Mesendoderm (in vitro differentiated cells): ENCODE measurements at regions not wholly inside any gene's neighbourhood (a gene's known extent, or its start where the extent isn't known, plus 50 kb on each side); places are given as distances from the start of the nearest gene placed in this dataset.
"Not testable (repeated sequence)": the region's sequence is repeated elsewhere in the genome, so short reads cannot be mapped to it uniquely, and the experiment has no call there.

Experiments
- DNase-seq: peaks from one replicate; pipeline ENCODE4 v3.0.0; 2013
- H2AK5ac ChIP-seq: 2 replicates; pipeline ENCODE4 v1.6.1; 2013; ENCODE audit warnings: low read length, inconsistent platforms
- H2BK120ac ChIP-seq: 2 replicates; pipeline ENCODE4 v1.6.1; 2013; ENCODE audit warnings: low read depth, mild to moderate bottlenecking, low read length, moderate library complexity, mixed read lengths
- H2BK15ac ChIP-seq: replicated peaks from 2 replicates; pipeline ENCODE4 v1.6.1; 2013; ENCODE audit warnings: low read depth, mild to moderate bottlenecking, moderate library complexity
- H2BK5ac ChIP-seq: 2 replicates; pipeline ENCODE4 v1.6.1; 2013; ENCODE audit warnings: low read length, inconsistent platforms
- H3K18ac ChIP-seq: 2 replicates; pipeline ENCODE4 v1.6.1; 2013; ENCODE audit warnings: mild to moderate bottlenecking, low read length, mixed read lengths
- H3K23ac ChIP-seq: one replicate; pipeline ENCODE4 v1.6.1; 2013; ENCODE audit warnings: low read length
- H3K27ac ChIP-seq: 2 replicates; pipeline ENCODE4 v1.5.1; 2013; ENCODE audit warnings: low read depth, mild to moderate bottlenecking, inconsistent platforms, low read length, moderate library complexity
- H3K27me3 ChIP-seq: 2 replicates; pipeline ENCODE4 v1.6.1; 2013; ENCODE audit warnings: low read length, control low read depth, mild to moderate bottlenecking, inconsistent platforms; ENCODE audit not compliant: insufficient read depth, poor library complexity
- H3K36me3 ChIP-seq: 2 replicates; pipeline ENCODE4 v1.6.1; 2013; ENCODE audit warnings: low read length, inconsistent platforms; ENCODE audit not compliant: control insufficient read depth, insufficient read depth
- H3K4ac ChIP-seq: one replicate; pipeline ENCODE4 v1.6.1; 2013; ENCODE audit warnings: low read depth, mild to moderate bottlenecking, low read length, moderate library complexity
- H3K4me1 ChIP-seq: 2 replicates; pipeline ENCODE4 v1.6.1; 2013; ENCODE audit warnings: low read depth, low read length, inconsistent platforms; ENCODE audit not compliant: control insufficient read depth
- H3K4me2 ChIP-seq: 2 replicates; pipeline ENCODE4 v1.6.1; 2013; ENCODE audit warnings: low read length
- H3K4me3 ChIP-seq: 2 replicates; pipeline ENCODE4 v1.5.1; 2013; ENCODE audit warnings: mild to moderate bottlenecking, low read length
- H3K56ac ChIP-seq: one replicate; pipeline ENCODE4 v1.6.1; 2013; ENCODE audit warnings: low read length
- H3K79me1 ChIP-seq: 2 replicates; pipeline ENCODE4 v1.6.1; 2013; ENCODE audit warnings: low read length, inconsistent platforms
- H3K79me2 ChIP-seq: 2 replicates; pipeline ENCODE4 v1.6.1; 2013; ENCODE audit warnings: mild to moderate bottlenecking, low read length; ENCODE audit not compliant: control insufficient read depth, insufficient read depth
- H3K9ac ChIP-seq: 2 replicates; pipeline ENCODE4 v1.6.1; 2013; ENCODE audit warnings: low read length, inconsistent platforms
- H4K5ac ChIP-seq: one replicate; pipeline ENCODE4 v1.6.1; 2013; ENCODE audit warnings: low read length
- H4K8ac ChIP-seq: one replicate; pipeline ENCODE4 v1.6.1; 2013; ENCODE audit warnings: low read depth, mild to moderate bottlenecking, control low read depth, low read length, moderate library complexity
- WGBS: extraction: QIAGEN DNeasy Blood & Tissue Kit; methylation state at CpG from one replicate; pipeline ENCODE4 v1.1.7; 2013; ENCODE audit warnings: low lambda C conversion rate, missing lambda C conversion rate; ENCODE audit not compliant: insufficient coverage; ENCODE audit errors: extremely low coverage; 5-methylcytosine and 5-hydroxymethylcytosine counted together

- no peak overlapping the region for H3K4ac ChIP-seq
- H3K23ac ChIP-seq: no peak overlapping the region
- no peaks in the 10 kb centered on the region for H3K36me3 ChIP-seq
- H3K27ac ChIP-seq: no peak overlapping the region
- no peak overlapping the region for H2BK120ac ChIP-seq
- H4K5ac ChIP-seq: no peak overlapping the region
- no peak overlapping the region for H2BK15ac ChIP-seq
- no peak overlapping the region for H4K8ac ChIP-seq
- H3K56ac ChIP-seq: no peak overlapping the region
- H2AK5ac ChIP-seq: no peak overlapping the region
- no peak for DNase-seq
- H3K4me1 ChIP-seq: no peaks in the 10 kb centered on the region
- H3K9ac ChIP-seq: no peak overlapping the region
- no peaks in the 10 kb centered on the region for H3K79me1 ChIP-seq
- H3K4me3 ChIP-seq: no peak overlapping the region
- H2BK5ac ChIP-seq: no peak overlapping the region
- H3K4me2 ChIP-seq: no peak overlapping the region
- no CpG with 5 or more reads among the region's 1 CpG for WGBS
- H3K18ac ChIP-seq: no peak overlapping the region
- no peaks in the 10 kb centered on the region for H3K79me2 ChIP-seq
- H3K27me3 ChIP-seq: no peaks in the 10 kb centered on the region
Observed at GRCh38 chr6:49198015-49198414, 265.0 kb downstream of the MMUT start.

GRCh38 chr6:49162379-49162778 lies 300.7 kb downstream of the MMUT start:
- not testable (repeated sequence) for H3K79me1 ChIP-seq, H2AK5ac ChIP-seq, H4K5ac ChIP-seq, H3K23ac ChIP-seq, H4K8ac ChIP-seq, H3K36me3 ChIP-seq, H3K56ac ChIP-seq, H3K27me3 ChIP-seq, H2BK120ac ChIP-seq, H2BK5ac ChIP-seq, H2BK15ac ChIP-seq, H3K79me2 ChIP-seq, DNase-seq, H3K4me3 ChIP-seq, H3K18ac ChIP-seq, H3K9ac ChIP-seq, H3K4me1 ChIP-seq, H3K4ac ChIP-seq, H3K27ac ChIP-seq, H3K4me2 ChIP-seq
- WGBS: no CpG with 5 or more reads among the region's 2 CpGs

- Histone ChIP-seq H2AK5ac (no peak overlapping the region), H3K79me2 (no peaks in the 10 kb centered on the region), H2BK5ac (no peak overlapping the region), H3K56ac (no peak overlapping the region), H3K18ac (no peak overlapping the region), H3K27me3 (no peaks in the 10 kb centered on the region), H2BK15ac (no peak overlapping the region), H3K9ac (no peak overlapping the region), H3K27ac (no peak overlapping the region), H3K4me1 (no peaks in the 10 kb centered on the region), H3K79me1 (no peaks in the 10 kb centered on the region), H3K23ac (no peak overlapping the region), H4K8ac (no peak overlapping the region), H3K4me3 (no peak overlapping the region), H3K4me2 (no peak overlapping the region), H3K36me3 (no peaks in the 10 kb centered on the region), H4K5ac (no peak overlapping the region), H3K4ac (no peak overlapping the region), H2BK120ac (no peak overlapping the region)
- no CpG with 5 or more reads among the region's 2 CpGs for WGBS
- DNase-seq: no peak
Observed at GRCh38 chr6:49155316-49155715, 307.7 kb downstream of the MMUT start.

GRCh38 chr6:49151957-49152356 lies 311.1 kb downstream of the MMUT start:
- Histone ChIP-seq H3K27ac (no peak overlapping the region), H3K9ac (no peak overlapping the region), H3K36me3 (no peaks in the 10 kb centered on the region), H2AK5ac (no peak overlapping the region), H3K23ac (no peak overlapping the region), H3K4me1 (no peaks in the 10 kb centered on the region), H2BK15ac (no peak overlapping the region), H4K8ac (no peak overlapping the region), H2BK120ac (no peak overlapping the region), H3K18ac (no peak overlapping the region), H3K56ac (no peak overlapping the region), H2BK5ac (no peak overlapping the region), H3K79me1 (no peaks in the 10 kb centered on the region), H3K4me2 (no peak overlapping the region), H3K27me3 (no peaks in the 10 kb centered on the region), H3K4me3 (no peak overlapping the region), H3K79me2 (no peaks in the 10 kb centered on the region), H4K5ac (no peak overlapping the region), H3K4ac (no peak overlapping the region)
- WGBS: no CpG with 5 or more reads among the region's 4 CpGs
- DNase-seq: no peak

- H2AK5ac ChIP-seq: no peak overlapping the region
- no peaks in the 10 kb centered on the region for H3K4me1 ChIP-seq
- H3K4me2 ChIP-seq: no peak overlapping the region
- no peak overlapping the region for H3K4me3 ChIP-seq
- no peak overlapping the region for H2BK120ac ChIP-seq
- no peak for DNase-seq
- no peak overlapping the region for H3K18ac ChIP-seq
- H3K23ac ChIP-seq: no peak overlapping the region
- H3K27me3 ChIP-seq: no peaks in the 10 kb centered on the region
- no peak overlapping the region for H3K56ac ChIP-seq
- no peaks in the 10 kb centered on the region for H3K79me1 ChIP-seq
- no peak overlapping the region for H2BK5ac ChIP-seq
- no CpG with 5 or more reads among the region's 3 CpGs for WGBS
- H3K27ac ChIP-seq: no peak overlapping the region
- no peak overlapping the region for H3K4ac ChIP-seq
- H2BK15ac ChIP-seq: no peak overlapping the region
- no peak overlapping the region for H3K9ac ChIP-seq
- H3K79me2 ChIP-seq: no peaks in the 10 kb centered on the region
- no peak overlapping the region for H4K5ac ChIP-seq
- no peaks in the 10 kb centered on the region for H3K36me3 ChIP-seq
- H4K8ac ChIP-seq: no peak overlapping the region
Observed at GRCh38 chr6:49151461-49151860, 311.6 kb downstream of the MMUT start.

GRCh38 chr6:49151033-49151432 lies 312.0 kb downstream of the MMUT start:
- Histone ChIP-seq H3K4me3 (no peak overlapping the region), H3K27ac (no peak overlapping the region), H3K56ac (no peak overlapping the region), H3K36me3 (no peaks in the 10 kb centered on the region), H2BK15ac (no peak overlapping the region), H3K9ac (no peak overlapping the region), H4K5ac (no peak overlapping the region), H4K8ac (no peak overlapping the region), H3K18ac (no peak overlapping the region), H3K4me2 (no peak overlapping the region), H3K79me2 (no peaks in the 10 kb centered on the region), H3K4ac (no peak overlapping the region), H3K27me3 (no peaks in the 10 kb centered on the region), H2AK5ac (no peak overlapping the region), H3K23ac (no peak overlapping the region), H2BK120ac (no peak overlapping the region), H2BK5ac (no peak overlapping the region), H3K79me1 (no peaks in the 10 kb centered on the region), H3K4me1 (no peaks in the 10 kb centered on the region)
- no CpG with 5 or more reads among the region's 13 CpGs for WGBS
- DNase-seq: no peak
